SJSA1 (cell line): ENCODE measurements at regions not wholly inside any gene's neighbourhood (a gene's known extent, or its start where the extent isn't known, plus 50 kb on each side); places are given as distances from the start of the nearest gene placed in this dataset.

Experiments used
- DNase-seq, 2 experiments: peaks; one replicate each; pipeline ENCODE4 v3.0.0-alpha.2; 2015 to 2020; ENCODE audit warnings: low spot score in 2 of 2, low read depth in 1 of 2
- H3K27ac ChIP-seq: fragments of 250-450 bp; sonication (Bioruptor Pico); 2 replicates; pipeline ENCODE4 v1.5.1; 2020; ENCODE audit warnings: mild to moderate bottlenecking, moderate library complexity
- H3K27me3 ChIP-seq: fragments of 250-450 bp; sonication (Bioruptor Pico); replicated peaks from 2 replicates; pipeline ENCODE4 v1.5.1; 2020; ENCODE audit warnings: mild to moderate bottlenecking, moderate library complexity
- H3K36me3 ChIP-seq: fragments of 250-450 bp; sonication (Bioruptor Pico); 2 replicates; pipeline ENCODE4 v1.5.1; 2020; ENCODE audit warnings: mild to moderate bottlenecking
- H3K4me1 ChIP-seq: fragments of 250-450 bp; sonication (Bioruptor Pico); replicated peaks from 2 replicates; pipeline ENCODE4 v1.6.1; 2021; ENCODE audit warnings: mild to moderate bottlenecking
- H3K4me3 ChIP-seq: fragments of 250-450 bp; sonication (Bioruptor Pico); 2 replicates; pipeline ENCODE4 v1.5.1; 2020; ENCODE audit warnings: mild to moderate bottlenecking
- H3K9me3 ChIP-seq: fragments of 250-450 bp; sonication (Bioruptor Pico); replicated peaks from 2 replicates; pipeline ENCODE4 v1.5.1; 2020; ENCODE audit warnings: mild to moderate bottlenecking

GRCh38 chr17:81345228-81346089, 49.8 kb upstream of the BAHCC1 start:
- Histone ChIP-seq H3K27ac (peak overlapping the region; percentile 75), H3K27me3 (no peaks in the 10 kb centered on the region), H3K36me3 (peaks cover 49% of the 10 kb centered on the region), H3K4me1 (peaks cover 27% of the 10 kb centered on the region), H3K9me3 (no peaks in the 10 kb centered on the region), H3K4me3 (peak overlapping the region; percentile 86)
- DNase-seq: peak; percentile 93 to 96
